ENCODE measurements at regions not wholly inside any gene's neighbourhood (a gene's known extent, or its start where the extent isn't known, plus 50 kb on each side); places are given as distances from the start of the nearest gene placed in this dataset.

DNA sequence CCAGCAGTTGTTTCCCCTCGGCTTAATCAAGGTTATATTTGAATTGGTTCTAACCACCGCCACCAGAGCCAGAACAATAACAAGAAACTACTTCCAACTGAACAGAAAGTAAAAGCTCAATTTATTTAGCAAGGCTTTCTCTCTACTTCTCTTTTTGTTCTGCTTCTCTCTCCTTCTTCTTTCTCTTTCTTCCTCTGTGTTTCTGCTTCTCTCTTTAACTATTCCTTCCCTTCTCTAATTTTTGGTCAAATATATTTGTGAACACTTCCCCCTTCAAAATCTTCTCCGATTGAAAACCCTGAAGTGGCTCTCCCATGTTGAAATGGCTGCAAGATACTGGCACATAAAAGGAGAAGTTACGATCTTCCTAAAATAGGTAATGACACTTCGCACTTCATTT is 1195.9 kb upstream of the PRKX start:
- DNase-seq (ENCODE audit: low read depth, low spot score), result no peak
- in situ Hi-C loops (cut with HindIII; ENCODE audit: low pct_unique_long_range_greater_than_20kb, low sequenced_read_pairs), result no loop called here

DNA sequence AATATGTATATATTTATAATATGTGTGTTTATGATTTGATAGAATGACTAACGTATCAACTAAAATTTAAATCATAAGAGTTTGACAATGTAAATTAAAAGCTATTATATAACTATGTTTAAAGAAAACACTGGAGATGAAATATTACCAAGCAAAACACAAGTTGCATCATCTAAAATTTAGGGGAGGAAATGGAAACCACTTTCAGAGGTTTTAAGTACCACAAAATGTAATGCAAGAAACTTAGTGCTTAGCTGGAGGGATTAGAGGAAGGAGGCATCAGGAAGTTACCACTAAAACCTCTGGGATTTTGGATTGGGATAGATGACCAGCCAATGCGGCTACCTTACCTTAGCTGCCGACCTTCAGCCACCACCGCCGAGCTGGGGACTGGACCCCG is 1192.1 kb upstream of the PRKX start:
- in situ Hi-C loops (cut with HindIII; ENCODE audit: low pct_unique_long_range_greater_than_20kb, low sequenced_read_pairs), result no loop called here
- no peak for DNase-seq (ENCODE audit: low read depth, low spot score)

DNA sequence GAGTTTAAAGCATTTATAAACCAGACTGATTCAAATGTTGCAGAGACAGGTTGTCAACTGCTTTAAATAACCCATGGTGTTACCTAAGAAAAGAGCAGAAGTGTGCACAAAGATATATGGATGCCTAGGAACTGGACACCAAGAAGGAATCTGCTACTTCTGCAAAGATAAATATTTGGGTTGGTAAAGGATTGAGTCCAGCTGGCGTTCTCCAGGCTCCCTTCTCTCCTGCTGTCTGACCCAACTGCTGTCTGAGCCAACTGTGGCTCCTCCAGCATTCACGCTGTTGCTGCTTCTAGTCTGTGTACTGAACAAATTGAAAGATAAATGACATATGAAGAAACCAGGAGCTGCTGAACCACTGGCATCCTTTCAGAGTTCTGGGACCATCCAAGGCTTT is 1167.8 kb upstream of the PRKX start:
- DNase-seq (ENCODE audit: low read depth, low spot score), result no peak

DNA sequence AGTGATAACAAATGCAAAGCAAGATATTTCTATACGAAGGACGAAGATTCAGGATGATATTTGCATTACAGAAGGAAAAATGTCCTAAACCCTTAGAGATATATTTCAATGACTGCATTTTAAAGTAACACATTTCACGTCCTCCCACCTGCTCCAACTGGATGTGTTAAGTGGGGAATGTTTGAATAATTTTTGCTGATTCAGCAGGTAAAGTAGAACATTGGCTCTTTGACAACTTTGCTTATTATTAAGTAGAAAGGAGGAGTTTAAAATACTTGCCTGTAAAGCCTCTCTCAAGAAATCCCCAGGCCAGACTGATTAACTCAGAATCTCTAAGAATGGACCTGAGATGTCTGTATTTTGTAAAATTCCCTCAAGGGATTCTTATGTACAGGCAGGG is 1165.2 kb upstream of the PRKX start:
- in situ Hi-C loops (cut with HindIII; ENCODE audit: low pct_unique_long_range_greater_than_20kb, low sequenced_read_pairs), result no loop called here
- no peak for DNase-seq (ENCODE audit: low read depth, low spot score)

More for the DNA sequence above, 1167.8 kb upstream of the PRKX start:
- in situ Hi-C loops (cut with HindIII; ENCODE audit: low pct_unique_long_range_greater_than_20kb, low sequenced_read_pairs), result no loop called here

DNA sequence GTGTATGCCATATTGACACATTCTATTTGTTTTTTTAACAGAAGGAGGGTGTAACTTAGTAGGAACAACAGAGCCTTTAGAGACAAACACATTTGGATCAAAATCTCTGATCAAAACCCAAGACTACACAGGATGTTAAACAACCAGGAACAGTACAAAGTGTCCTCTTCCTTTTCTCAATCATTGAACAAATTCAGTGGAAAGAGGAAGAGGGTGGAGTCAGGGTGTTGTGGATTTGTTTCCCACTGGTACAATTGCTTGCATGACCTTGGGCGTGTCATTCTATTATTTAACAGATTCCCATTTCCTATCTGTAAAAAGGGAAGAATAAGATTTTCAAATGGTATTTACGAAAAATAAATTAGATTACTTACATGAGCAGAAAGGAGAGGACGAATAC is 1162.8 kb upstream of the PRKX start:
- no peak for DNase-seq (ENCODE audit: low read depth, low spot score)
- in situ Hi-C loops (cut with HindIII; ENCODE audit: low pct_unique_long_range_greater_than_20kb, low sequenced_read_pairs), result no loop called here

DNA sequence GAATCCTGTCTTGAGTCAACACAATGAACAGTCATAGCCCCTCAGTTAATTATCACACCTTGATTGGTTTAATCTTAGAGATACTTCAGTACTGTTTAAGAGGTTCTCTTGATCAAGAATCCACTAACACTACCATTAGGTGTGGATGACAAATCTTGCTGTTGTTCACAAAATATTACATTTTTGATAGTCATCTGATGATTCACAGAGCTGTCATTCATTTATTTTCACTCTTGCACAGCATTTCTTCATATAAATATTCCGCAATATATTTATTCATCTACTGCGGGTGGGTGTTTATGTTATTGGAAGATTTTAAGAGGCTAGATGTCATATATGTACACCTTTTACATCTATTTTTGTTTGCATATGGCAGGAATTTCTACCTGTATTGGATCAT is 1138.1 kb upstream of the PRKX start:
- in situ Hi-C loops (cut with HindIII; ENCODE audit: low pct_unique_long_range_greater_than_20kb, low sequenced_read_pairs), result no loop called here

DNA sequence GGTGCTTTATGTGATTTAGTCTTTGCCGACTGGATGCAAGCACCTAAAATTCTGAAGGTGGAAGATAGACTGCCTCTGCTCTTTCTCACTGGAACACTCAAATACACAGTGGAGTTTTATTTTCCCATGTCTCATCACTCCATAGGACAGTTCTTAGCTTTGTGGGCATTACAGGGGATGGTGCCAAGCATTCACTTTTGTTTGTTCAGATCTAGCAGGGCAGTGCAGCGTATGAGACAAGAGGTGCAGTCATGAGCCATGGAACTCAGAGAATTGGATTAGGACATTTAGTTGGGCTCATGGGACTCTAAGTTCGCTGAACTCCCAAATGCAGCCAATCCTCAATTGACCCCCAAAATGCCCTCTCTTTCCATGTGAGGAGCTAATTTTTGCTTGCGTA is 1136.9 kb upstream of the PRKX start:
- peak; percentile 1 for DNase-seq (ENCODE audit: low read depth, low spot score)
- in situ Hi-C loops (cut with HindIII; ENCODE audit: low pct_unique_long_range_greater_than_20kb, low sequenced_read_pairs), result no loop called here

More for the DNA sequence above, 1138.1 kb upstream of the PRKX start:
- DNase-seq (ENCODE audit: low read depth, low spot score), result no peak

DNA sequence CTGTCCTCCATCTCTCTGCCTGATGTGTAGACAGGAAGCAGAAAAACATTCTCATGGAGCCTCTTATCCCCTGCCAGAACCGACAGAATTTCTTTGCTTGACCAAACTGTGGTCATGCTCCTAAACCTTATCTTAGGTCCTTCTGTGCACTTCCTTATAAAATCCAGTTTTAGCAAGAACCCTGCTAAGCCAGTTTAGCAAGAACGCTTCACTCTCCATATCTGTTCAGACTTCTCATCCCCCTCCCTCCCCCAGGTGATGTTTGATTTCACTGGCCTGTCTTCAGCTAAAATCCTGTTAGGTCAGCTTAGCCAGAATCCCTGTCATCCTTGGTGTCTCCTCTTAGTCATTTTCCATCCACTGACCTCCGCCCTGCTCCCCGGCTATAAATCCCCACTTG is 1130.9 kb upstream of the PRKX start:
- in situ Hi-C loops (cut with HindIII; ENCODE audit: low pct_unique_long_range_greater_than_20kb, low sequenced_read_pairs), result no loop called here

DNA sequence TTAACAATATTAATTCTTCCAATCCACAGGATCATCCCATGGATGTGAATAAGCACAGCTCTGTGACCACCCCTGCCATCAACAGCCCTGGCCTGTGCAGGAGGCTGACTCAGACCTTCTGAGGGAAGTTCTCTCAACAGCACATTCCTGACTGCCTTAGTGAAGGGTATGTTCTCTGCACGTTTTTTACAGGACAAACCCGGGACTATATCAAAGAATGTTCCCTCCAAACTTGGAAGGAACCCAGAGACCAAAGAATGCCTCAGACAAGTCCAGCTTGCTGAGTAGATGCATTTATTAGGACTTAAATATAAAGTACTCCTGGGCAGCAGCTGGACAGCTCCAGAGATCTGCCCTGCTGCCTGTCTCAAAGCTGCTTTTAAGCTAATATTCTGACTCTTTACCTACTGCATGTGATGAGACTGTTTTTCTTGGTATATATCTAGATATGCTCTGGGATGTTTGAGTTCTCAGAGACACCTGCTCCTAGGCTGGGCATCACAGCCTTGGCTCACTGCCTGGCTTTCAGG is 1127.8 kb upstream of the PRKX start:
- DNase-seq (ENCODE audit: low read depth, low spot score), result no peak
- in situ Hi-C loops (cut with HindIII; ENCODE audit: low pct_unique_long_range_greater_than_20kb, low sequenced_read_pairs), result no loop called here

More for the DNA sequence above, 1130.9 kb upstream of the PRKX start:
- no peak for DNase-seq (ENCODE audit: low read depth, low spot score)

DNA sequence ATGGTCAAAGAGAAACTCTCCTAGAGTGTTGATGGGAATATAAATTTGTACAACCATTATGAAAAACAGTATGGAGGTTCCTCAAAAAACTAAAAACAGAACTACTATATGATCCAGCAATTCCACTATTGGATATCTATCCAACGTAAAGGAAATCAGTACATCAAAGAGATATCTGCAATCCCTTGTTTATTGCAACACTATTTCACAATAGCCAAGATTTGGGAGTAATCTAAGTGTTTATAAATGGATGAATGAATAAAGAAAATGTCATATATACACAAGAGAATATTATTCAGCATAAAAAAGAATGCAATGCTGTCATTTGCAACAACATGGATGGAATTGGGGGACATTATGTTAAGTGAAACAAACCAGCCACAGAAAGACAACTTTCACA is 1118.1 kb upstream of the PRKX start:
- in situ Hi-C loops (cut with HindIII; ENCODE audit: low pct_unique_long_range_greater_than_20kb, low sequenced_read_pairs), result no loop called here
- DNase-seq (ENCODE audit: low read depth, low spot score), result no peak

DNA sequence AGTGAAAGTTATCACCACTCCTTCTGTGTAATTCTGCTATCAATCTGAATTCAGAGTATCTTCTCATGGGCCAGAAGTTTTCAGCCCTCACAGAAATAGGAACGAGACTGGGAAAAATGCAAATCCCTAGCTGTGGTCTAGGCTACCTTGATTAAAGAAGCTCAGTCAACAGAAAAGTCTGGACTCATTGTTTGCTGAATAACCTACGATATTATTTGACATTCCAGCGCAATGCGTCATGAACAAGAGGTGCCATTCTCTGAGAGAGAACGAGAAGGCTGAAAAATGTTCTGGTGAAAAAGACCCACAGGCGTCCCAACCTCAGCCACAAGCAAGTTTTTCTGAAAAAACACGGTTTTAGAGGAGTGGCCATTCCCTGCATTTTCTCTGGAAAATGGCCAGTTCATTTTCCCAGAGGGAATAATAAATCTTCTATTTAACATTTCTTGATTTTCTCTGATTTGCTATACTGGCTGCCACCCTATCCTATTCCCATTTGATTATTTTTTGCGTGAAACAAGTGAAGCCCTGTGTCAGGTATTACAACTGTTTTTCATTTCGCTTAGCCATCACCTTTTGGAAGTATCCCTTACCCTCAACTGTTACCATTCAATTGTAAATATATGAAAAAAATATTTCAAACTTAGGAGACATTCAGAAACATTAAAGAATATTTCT is 1117.6 kb upstream of the PRKX start:
- in situ Hi-C loops (cut with HindIII; ENCODE audit: low pct_unique_long_range_greater_than_20kb, low sequenced_read_pairs), result no loop called here
- no peak for DNase-seq (ENCODE audit: low read depth, low spot score)

DNA sequence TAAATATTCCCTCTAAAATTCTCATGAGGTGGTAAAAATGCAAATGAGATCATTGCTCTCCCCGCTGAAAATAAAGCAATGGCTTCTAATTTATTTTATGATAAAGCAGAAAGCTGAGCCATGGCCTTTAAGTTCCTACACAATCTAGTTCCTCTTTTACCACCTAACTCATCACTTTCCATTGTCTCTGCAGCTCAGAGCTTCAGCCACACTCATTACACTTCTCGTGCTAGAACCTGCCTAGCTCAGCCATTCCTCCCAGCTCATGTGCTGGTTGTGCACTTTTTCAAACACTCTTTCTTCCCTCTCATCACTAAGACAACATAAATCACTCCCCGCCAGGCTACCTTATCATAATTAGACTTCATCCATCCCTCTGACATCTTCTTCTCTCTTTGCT is 1112.1 kb upstream of the PRKX start:
- in situ Hi-C loops (cut with HindIII; ENCODE audit: low pct_unique_long_range_greater_than_20kb, low sequenced_read_pairs), result no loop called here
- DNase-seq (ENCODE audit: low read depth, low spot score), result no peak

DNA sequence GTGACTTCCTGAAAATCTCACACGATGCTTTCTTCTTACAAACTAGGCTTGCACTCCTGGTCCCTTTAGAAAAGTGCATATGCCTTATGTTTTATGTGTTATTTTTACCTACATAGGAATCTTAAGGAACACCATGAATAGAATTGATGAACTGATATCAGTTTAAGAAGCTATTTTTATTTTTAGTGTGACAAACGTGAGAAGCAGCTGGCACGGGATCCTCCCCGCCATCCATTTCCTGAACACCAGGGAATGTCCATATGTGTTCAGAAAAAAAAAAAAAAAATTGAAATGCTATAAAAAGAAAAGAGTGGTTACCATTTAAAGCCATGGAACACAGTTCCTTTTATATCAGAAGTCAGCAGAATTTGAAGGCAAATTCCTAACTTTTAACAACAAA is 1096.1 kb upstream of the PRKX start:
- in situ Hi-C loops (cut with HindIII; ENCODE audit: low pct_unique_long_range_greater_than_20kb, low sequenced_read_pairs), result no loop called here

DNA sequence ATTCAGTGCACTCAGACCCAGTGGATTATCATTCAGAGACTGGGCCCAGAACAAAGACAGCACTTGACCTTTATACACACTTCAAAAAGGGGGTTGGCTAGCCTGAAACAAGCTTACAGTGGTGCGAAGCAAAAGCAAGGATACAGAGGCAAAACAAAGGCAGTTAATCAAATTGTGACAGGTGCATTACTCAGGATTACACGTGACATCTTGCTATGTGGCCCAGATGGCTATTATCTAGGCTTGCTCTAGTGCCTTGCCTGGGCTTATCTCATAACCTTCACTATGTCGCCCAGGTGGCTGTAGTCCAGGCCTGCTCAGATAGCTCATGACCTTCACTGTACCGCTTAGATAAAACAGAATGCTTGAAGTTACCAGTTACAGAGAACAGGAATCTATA is 1092.1 kb upstream of the PRKX start:
- no peak for DNase-seq (ENCODE audit: low read depth, low spot score)
- in situ Hi-C loops (cut with HindIII; ENCODE audit: low pct_unique_long_range_greater_than_20kb, low sequenced_read_pairs), result no loop called here

More for the DNA sequence above, 1096.1 kb upstream of the PRKX start:
- DNase-seq (ENCODE audit: low read depth, low spot score), result no peak

DNA sequence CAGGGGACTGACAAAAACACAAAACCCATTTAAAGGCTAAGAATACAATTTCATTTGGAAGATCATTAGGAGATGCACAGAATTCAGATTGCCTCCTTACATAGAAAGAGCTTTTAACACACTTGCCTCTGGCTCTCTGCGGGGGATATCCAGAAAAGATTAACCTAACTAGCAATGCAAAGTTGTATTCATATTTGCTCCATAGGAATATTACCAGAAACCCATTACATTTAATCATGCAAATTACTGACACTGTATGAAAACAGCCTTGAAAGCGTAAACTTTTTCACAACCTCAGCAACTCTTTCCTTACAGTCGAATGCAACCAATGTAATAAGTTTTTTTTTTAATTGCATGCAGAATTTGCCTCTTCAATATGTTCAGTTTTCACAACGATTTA is 1087.3 kb upstream of the PRKX start:
- no peak for DNase-seq (ENCODE audit: low read depth, low spot score)
- in situ Hi-C loops (cut with HindIII; ENCODE audit: low pct_unique_long_range_greater_than_20kb, low sequenced_read_pairs), result no loop called here

DNA sequence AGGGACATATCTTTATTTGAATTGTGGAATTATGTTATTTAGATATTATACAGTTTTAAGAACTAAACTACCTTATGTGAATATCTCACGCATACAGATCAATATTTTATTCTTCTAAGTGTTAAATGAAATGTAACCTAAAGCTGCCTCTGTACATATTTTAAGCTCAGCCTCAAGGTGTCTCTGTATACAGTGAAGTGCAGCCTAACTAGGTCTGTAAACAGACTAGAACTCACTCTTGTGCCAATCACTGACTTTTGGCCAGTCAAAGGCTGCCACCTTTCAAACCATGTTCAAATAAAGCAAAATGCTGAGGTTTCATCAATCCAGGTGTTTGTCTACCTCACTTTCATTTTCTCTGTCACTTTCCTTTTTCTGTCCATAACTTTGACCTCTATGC is 1074.5 kb upstream of the PRKX start:
- in situ Hi-C loops (cut with HindIII; ENCODE audit: low pct_unique_long_range_greater_than_20kb, low sequenced_read_pairs), result no loop called here
- DNase-seq (ENCODE audit: low read depth, low spot score), result no peak

DNA sequence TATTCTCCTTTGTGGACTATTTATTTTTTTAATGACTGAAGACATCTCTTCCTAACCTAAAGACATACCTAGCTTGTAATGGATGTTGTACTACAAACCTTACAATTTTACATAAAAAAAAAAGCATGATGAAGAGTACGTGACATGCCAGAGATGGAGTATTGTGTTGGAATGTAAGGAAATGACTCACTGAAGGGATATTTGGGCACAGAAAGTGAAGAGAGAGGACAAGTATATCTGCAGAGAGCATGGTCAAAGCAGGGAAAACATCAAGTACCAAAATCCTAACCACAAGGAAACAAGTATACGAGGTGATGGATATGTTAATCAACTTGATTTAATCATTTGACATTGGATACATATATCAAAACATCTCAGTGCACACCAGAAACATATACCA is 1051.4 kb upstream of the PRKX start:
- DNase-seq (ENCODE audit: low read depth, low spot score), result no peak
- in situ Hi-C loops (cut with HindIII; ENCODE audit: low pct_unique_long_range_greater_than_20kb, low sequenced_read_pairs), result no loop called here

DNA sequence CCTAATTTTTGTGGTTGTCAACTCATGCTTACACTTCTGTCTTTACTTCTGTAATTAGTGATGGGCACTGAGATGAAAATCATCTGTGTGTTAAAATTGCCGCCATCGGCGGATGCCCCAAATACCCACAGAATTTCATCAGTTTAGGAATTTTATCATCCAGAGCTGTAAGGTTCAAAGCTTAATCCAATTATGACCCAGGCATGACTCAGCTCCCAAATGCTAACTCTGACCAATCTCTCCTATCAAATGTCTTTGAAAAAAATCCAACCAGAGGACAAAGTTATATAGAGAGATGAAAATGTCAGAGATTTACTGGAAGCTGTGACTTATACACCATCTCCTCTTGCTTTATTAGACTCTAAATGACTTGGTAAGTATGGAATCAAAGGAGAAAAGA is 1048.7 kb upstream of the PRKX start:
- DNase-seq (ENCODE audit: low read depth, low spot score), result no peak
- in situ Hi-C loops (cut with HindIII; ENCODE audit: low pct_unique_long_range_greater_than_20kb, low sequenced_read_pairs), result no loop called here

DNA sequence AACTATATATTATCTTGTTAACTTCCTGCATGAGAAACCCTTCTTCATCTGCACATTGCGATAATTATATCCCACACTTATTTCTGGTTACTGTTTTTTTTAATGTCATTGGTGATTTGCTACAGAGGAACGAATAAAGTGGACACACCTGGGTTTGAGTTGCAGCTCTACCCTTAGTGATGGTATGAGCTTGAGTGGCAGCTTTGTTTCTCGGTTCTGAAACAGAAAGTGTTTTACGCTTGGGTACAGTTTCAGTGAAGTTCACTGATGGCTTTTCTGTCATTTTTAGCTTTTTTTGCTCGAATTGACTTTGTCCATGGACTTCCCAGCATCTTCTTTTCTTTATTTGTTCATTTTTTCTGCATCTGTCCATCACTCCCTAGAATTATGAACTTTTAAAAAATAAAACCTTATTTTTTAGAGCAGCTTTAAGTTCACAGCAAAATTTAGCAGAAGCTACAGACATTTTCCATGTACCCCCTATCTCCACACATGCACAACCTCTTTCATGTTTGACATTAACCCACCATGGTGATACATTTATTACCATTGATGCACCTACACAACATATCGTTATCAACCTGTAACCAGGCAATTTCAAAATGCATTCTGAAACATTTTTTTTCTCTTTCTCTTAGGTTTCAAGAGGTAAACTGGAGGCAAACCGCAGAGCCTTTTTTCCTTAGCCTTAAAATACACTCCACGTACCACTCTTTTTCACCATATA is 1041.6 kb upstream of the PRKX start:
- in situ Hi-C loops (cut with HindIII; ENCODE audit: low pct_unique_long_range_greater_than_20kb, low sequenced_read_pairs), result no loop called here
- no peak for DNase-seq (ENCODE audit: low read depth, low spot score)

All from SK-MEL-5 (cell line).